T-helper 17 cell (primary cell): ENCODE measurements at regions not wholly inside any gene's neighbourhood (a gene's known extent, or its start where the extent isn't known, plus 50 kb on each side); places are given as distances from the start of the nearest gene placed in this dataset.

Source experiments
- ATAC-seq: fragments of 150-1000 bp; cut with Tn5 transposase; 2 replicates; pipeline ENCODE4 v1.10.0; 2021; ENCODE audit warnings: mild to moderate bottlenecking, moderate library complexity
- DNase-seq, 3 donors: peaks; one replicate each; pipeline versions ENCODE4 v3.0.0 to v3.0.0-alpha.2; 2020 to 2021
- H3K9me3 ChIP-seq: one replicate; pipeline ENCODE4 v1.7.0; 2013; ENCODE audit warnings: low read length, mild to moderate bottlenecking; ENCODE audit not compliant: control insufficient read depth, poor library complexity, severe bottlenecking
- H3K27ac Mint-ChIP-seq: one replicate; pipeline ENCODE4 v1.8.0; 2022; ENCODE audit warnings: mild to moderate bottlenecking, moderate library complexity, mixed read lengths
- H3K27me3 Mint-ChIP-seq: one replicate; pipeline ENCODE4 v1.8.0; 2022; ENCODE audit warnings: mixed read lengths
- H3K36me3 Mint-ChIP-seq: one replicate; pipeline ENCODE4 v1.8.0; 2022; ENCODE audit warnings: low read depth, mixed read lengths
- H3K4me1 Mint-ChIP-seq: one replicate; pipeline ENCODE4 v1.8.0; 2022; ENCODE audit warnings: mild to moderate bottlenecking, mixed read lengths
- H3K4me3 Mint-ChIP-seq: one replicate; pipeline ENCODE4 v1.8.0; 2022; ENCODE audit warnings: mild to moderate bottlenecking, moderate library complexity, mixed read lengths

GRCh38 chr7:52450816-52451215, 584.6 kb upstream of the POM121L12 start:
- Mint-ChIP-seq H3K27me3 (no peaks in the 10 kb centered on the region), H3K27ac (no peak overlapping the region), H3K36me3 (no peaks in the 10 kb centered on the region), H3K4me1 (no peaks in the 10 kb centered on the region), H3K4me3 (no peak overlapping the region)
- no peaks in the 10 kb centered on the region for H3K9me3 ChIP-seq
- ATAC-seq (no peak), DNase-seq (no peak)

- Mint-ChIP-seq H3K27ac (no peak overlapping the region), H3K27me3 (no peaks in the 10 kb centered on the region), H3K4me3 (no peak overlapping the region), H3K4me1 (no peaks in the 10 kb centered on the region), H3K36me3 (no peaks in the 10 kb centered on the region)
- H3K9me3 ChIP-seq: no peaks in the 10 kb centered on the region
- no peak for ATAC-seq
- DNase-seq: no peak
These were observed 587.8 kb upstream of the POM121L12 start for GRCh38 chr7:52447581-52448180.

- no peak for DNase-seq
- no peak for ATAC-seq
- Mint-ChIP-seq H3K27me3 (no peaks in the 10 kb centered on the region), H3K4me1 (no peaks in the 10 kb centered on the region), H3K4me3 (no peak overlapping the region), H3K27ac (no peak overlapping the region), H3K36me3 (no peaks in the 10 kb centered on the region)
- H3K9me3 ChIP-seq: no peaks in the 10 kb centered on the region
These were observed 599.2 kb upstream of the POM121L12 start for GRCh38 chr7:52436278-52436677.

GRCh38 chr7:52431082-52431815, 604.2 kb upstream of the POM121L12 start:
- DNase-seq: no peak
- H3K4me1 Mint-ChIP-seq: no peaks in the 10 kb centered on the region
- ATAC-seq: no peak

GRCh38 chr7:52423251-52423650, 612.2 kb upstream of the POM121L12 start:
- H3K4me3 Mint-ChIP-seq: no peak overlapping the region
- no peaks in the 10 kb centered on the region for H3K9me3 ChIP-seq
- DNase-seq: no peak
- H3K36me3 Mint-ChIP-seq: no peaks in the 10 kb centered on the region
- ATAC-seq: no peak
- H3K27me3 Mint-ChIP-seq: no peaks in the 10 kb centered on the region
- H3K4me1 Mint-ChIP-seq: no peaks in the 10 kb centered on the region
- H3K27ac Mint-ChIP-seq: no peak overlapping the region

More at GRCh38 chr7:52431082-52431815, 604.2 kb upstream of the POM121L12 start:
- no peaks in the 10 kb centered on the region for H3K9me3 ChIP-seq
- no peaks in the 10 kb centered on the region for H3K27me3 Mint-ChIP-seq
- H3K27ac Mint-ChIP-seq: no peak overlapping the region
- H3K36me3 Mint-ChIP-seq: no peaks in the 10 kb centered on the region
- H3K4me3 Mint-ChIP-seq: no peak overlapping the region

- DNase-seq (no peak), ATAC-seq (no peak)
- Mint-ChIP-seq H3K4me1 (no peaks in the 10 kb centered on the region), H3K27me3 (no peaks in the 10 kb centered on the region), H3K27ac (no peak overlapping the region), H3K4me3 (no peak overlapping the region), H3K36me3 (no peaks in the 10 kb centered on the region)
- H3K9me3 ChIP-seq: no peaks in the 10 kb centered on the region
These were observed 622.4 kb upstream of the POM121L12 start for GRCh38 chr7:52413051-52413450.

GRCh38 chr7:52410032-52410431, 625.4 kb upstream of the POM121L12 start:
- no peak overlapping the region for H3K27ac Mint-ChIP-seq
- no peak overlapping the region for H3K4me3 Mint-ChIP-seq
- H3K9me3 ChIP-seq: no peaks in the 10 kb centered on the region
- no peak for DNase-seq
- no peaks in the 10 kb centered on the region for H3K36me3 Mint-ChIP-seq
- no peaks in the 10 kb centered on the region for H3K4me1 Mint-ChIP-seq
- no peaks in the 10 kb centered on the region for H3K27me3 Mint-ChIP-seq
- no peak for ATAC-seq

- no peaks in the 10 kb centered on the region for H3K9me3 ChIP-seq
- DNase-seq (no peak), ATAC-seq (no peak)
- no peaks in the 10 kb centered on the region for H3K36me3 Mint-ChIP-seq
- H3K27me3 Mint-ChIP-seq: no peaks in the 10 kb centered on the region
- H3K4me1 Mint-ChIP-seq: no peaks in the 10 kb centered on the region
- no peak overlapping the region for H3K4me3 Mint-ChIP-seq
- no peak overlapping the region for H3K27ac Mint-ChIP-seq
These were observed 628.6 kb upstream of the POM121L12 start for GRCh38 chr7:52406808-52407207.

GRCh38 chr7:52382731-52383130, 652.7 kb upstream of the POM121L12 start:
- no peak overlapping the region for H3K27ac Mint-ChIP-seq
- no peaks in the 10 kb centered on the region for H3K9me3 ChIP-seq
- no peaks in the 10 kb centered on the region for H3K4me1 Mint-ChIP-seq
- ATAC-seq (no peak), DNase-seq (no peak)
- H3K4me3 Mint-ChIP-seq: no peak overlapping the region
- H3K27me3 Mint-ChIP-seq: no peaks in the 10 kb centered on the region
- H3K36me3 Mint-ChIP-seq: no peaks in the 10 kb centered on the region

GRCh38 chr7:52369922-52370321, 665.5 kb upstream of the POM121L12 start:
- no peak overlapping the region for H3K4me3 Mint-ChIP-seq
- no peaks in the 10 kb centered on the region for H3K4me1 Mint-ChIP-seq
- no peaks in the 10 kb centered on the region for H3K27me3 Mint-ChIP-seq
- DNase-seq (no peak), ATAC-seq (no peak)
- no peaks in the 10 kb centered on the region for H3K9me3 ChIP-seq
- no peaks in the 10 kb centered on the region for H3K36me3 Mint-ChIP-seq
- H3K27ac Mint-ChIP-seq: no peak overlapping the region

GRCh38 chr7:52365349-52365748, 670.1 kb upstream of the POM121L12 start:
- H3K27me3 Mint-ChIP-seq: no peaks in the 10 kb centered on the region
- no peaks in the 10 kb centered on the region for H3K36me3 Mint-ChIP-seq
- no peaks in the 10 kb centered on the region for H3K9me3 ChIP-seq
- H3K4me3 Mint-ChIP-seq: no peak overlapping the region
- no peak for DNase-seq
- no peaks in the 10 kb centered on the region for H3K4me1 Mint-ChIP-seq
- no peak overlapping the region for H3K27ac Mint-ChIP-seq
- ATAC-seq: no peak

GRCh38 chr7:52362521-52362920, 672.9 kb upstream of the POM121L12 start:
- Mint-ChIP-seq H3K36me3 (no peaks in the 10 kb centered on the region), H3K27ac (no peak overlapping the region), H3K27me3 (no peaks in the 10 kb centered on the region), H3K4me1 (no peaks in the 10 kb centered on the region), H3K4me3 (no peak overlapping the region)
- no peak for ATAC-seq
- no peaks in the 10 kb centered on the region for H3K9me3 ChIP-seq
- DNase-seq: no peak

GRCh38 chr7:52360541-52360940, 674.9 kb upstream of the POM121L12 start:
- Mint-ChIP-seq H3K36me3 (no peaks in the 10 kb centered on the region), H3K4me1 (no peaks in the 10 kb centered on the region), H3K27ac (no peak overlapping the region), H3K4me3 (no peak overlapping the region), H3K27me3 (no peaks in the 10 kb centered on the region)
- no peak for ATAC-seq
- DNase-seq: no peak
- H3K9me3 ChIP-seq: no peaks in the 10 kb centered on the region

- no peak for ATAC-seq
- no peaks in the 10 kb centered on the region for H3K27me3 Mint-ChIP-seq
- DNase-seq: no peak
These were observed 680.4 kb upstream of the POM121L12 start for GRCh38 chr7:52355053-52355452.

More at GRCh38 chr7:52355053-52355452, 680.4 kb upstream of the POM121L12 start:
- no peaks in the 10 kb centered on the region for H3K9me3 ChIP-seq
- no peak overlapping the region for H3K4me3 Mint-ChIP-seq
- no peak overlapping the region for H3K27ac Mint-ChIP-seq
- H3K36me3 Mint-ChIP-seq: no peaks in the 10 kb centered on the region
- H3K4me1 Mint-ChIP-seq: no peaks in the 10 kb centered on the region
